ENCODE measurements at regions not wholly inside any gene's neighbourhood (a gene's known extent, or its start where the extent isn't known, plus 50 kb on each side); places are given as distances from the start of the nearest gene placed in this dataset.

- TF ChIP-seq YY1 (IDR thresholded peaks at IDR 0.05; ENCODE audit: insufficient read depth, insufficient read length) (no peak), ZNF274 (IDR thresholded peaks at IDR 0.05; ENCODE audit: low read depth, low read length) (no peak), SUZ12 (IDR thresholded peaks at IDR 0.05; ENCODE audit: extremely low read depth, insufficient read depth, insufficient read length) (no peak)
Observed at GRCh38 chr11:127738771-127739286, 738.3 kb upstream of the KIRREL3 start.
